ENCODE measurements at regions not wholly inside any gene's neighbourhood (a gene's known extent, or its start where the extent isn't known, plus 50 kb on each side); places are given as distances from the start of the nearest gene placed in this dataset.

DNA sequence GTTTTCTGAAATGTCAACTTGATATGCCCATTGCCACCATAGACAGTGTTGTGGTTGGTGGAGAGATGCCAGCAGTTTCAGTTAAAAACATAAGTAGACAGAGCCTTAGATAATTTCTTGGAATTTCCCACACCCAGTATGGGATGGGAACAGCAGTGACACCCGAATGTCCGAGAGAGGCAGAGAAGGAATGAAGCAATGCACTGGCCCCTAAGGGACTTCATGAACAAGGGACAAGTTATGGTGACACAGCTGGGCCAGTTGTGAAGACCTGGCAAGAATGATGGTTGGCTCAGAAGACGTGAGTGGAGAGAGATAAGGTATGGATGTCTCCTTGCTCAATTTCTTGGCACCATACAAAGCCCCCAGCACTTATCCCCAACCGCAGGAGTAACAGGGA lies 165.2 kb upstream of the APCDD1 start:
- H2AFZ ChIP-seq (ENCODE audit: low read length) = no peak overlapping the region
- no peak overlapping the region for H3K27ac ChIP-seq (ENCODE audit: insufficient read length, low read depth, low read length)
- H3K79me2 ChIP-seq (ENCODE audit: insufficient read depth, low read length) = no peaks in the 10 kb centered on the region
- no peak overlapping the region for H2BK120ac ChIP-seq (ENCODE audit: low read depth, low read length, poor library complexity, severe bottlenecking)
- H2BK15ac ChIP-seq (ENCODE audit: low read depth, low read length) = no peak overlapping the region
- WGBS (ENCODE audit: extremely low coverage, insufficient read length, low lambda C conversion rate) = no CpG with 5 or more reads among the region's 4 CpGs
- Mint-ChIP-seq H3K4me3 (no peak overlapping the region), H3K4me1 (peaks cover 22 to 32% of the 10 kb centered on the region in 2 experiments), H3K9me3 (peaks cover 8 to 14% of the 10 kb centered on the region in 2 experiments), H3K36me3 (ENCODE audit: insufficient read depth in 1 of 3, low read depth in 3 of 3) (peaks cover 8 to 11% (median 10%) of the 10 kb centered on the region in 3 experiments; a peak in 5 of 7 replicates), H3K27ac (no peak overlapping the region), H3K27me3 (ENCODE audit: low read depth) (no peaks in the 10 kb centered on the region; the same call in 1 of the 2 replicates)
- H3K9me3 ChIP-seq (ENCODE audit: control insufficient read depth, low read depth, low read length) = peaks cover 7% of the 10 kb centered on the region
- no peaks in the 10 kb centered on the region for H3K27me3 ChIP-seq (ENCODE audit: insufficient read depth, low read length)
- H4K8ac ChIP-seq (replicated peaks; ENCODE audit: insufficient read length, low read depth, low read length) = no peak overlapping the region
- H3K4me2 ChIP-seq (ENCODE audit: insufficient read depth, insufficient read length, low read length) = no peak overlapping the region
- TF ChIP-seq, protein P1, sequence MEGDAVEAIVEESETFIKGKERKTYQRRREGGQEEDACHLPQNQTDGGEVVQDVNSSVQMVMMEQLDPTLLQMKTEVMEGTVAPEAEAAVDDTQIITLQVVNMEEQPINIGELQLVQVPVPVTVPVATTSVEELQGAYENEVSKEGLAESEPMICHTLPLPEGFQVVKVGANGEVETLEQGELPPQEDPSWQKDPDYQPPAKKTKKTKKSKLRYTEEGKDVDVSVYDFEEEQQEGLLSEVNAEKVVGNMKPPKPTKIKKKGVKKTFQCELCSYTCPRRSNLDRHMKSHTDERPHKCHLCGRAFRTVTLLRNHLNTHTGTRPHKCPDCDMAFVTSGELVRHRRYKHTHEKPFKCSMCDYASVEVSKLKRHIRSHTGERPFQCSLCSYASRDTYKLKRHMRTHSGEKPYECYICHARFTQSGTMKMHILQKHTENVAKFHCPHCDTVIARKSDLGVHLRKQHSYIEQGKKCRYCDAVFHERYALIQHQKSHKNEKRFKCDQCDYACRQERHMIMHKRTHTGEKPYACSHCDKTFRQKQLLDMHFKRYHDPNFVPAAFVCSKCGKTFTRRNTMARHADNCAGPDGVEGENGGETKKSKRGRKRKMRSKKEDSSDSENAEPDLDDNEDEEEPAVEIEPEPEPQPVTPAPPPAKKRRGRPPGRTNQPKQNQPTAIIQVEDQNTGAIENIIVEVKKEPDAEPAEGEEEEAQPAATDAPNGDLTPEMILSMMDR (conservative IDR thresholded peaks at IDR 0.05) = no peak
- H4K91ac ChIP-seq (ENCODE audit: insufficient read length, low read depth, low read length) = no peak overlapping the region
- H2BK5ac ChIP-seq (ENCODE audit: insufficient read length, low read length) = no peak overlapping the region
- H3K56ac ChIP-seq (ENCODE audit: insufficient read length, low read depth, low read length) = no peak overlapping the region
- H3K23me2 ChIP-seq (ENCODE audit: insufficient read length, low read depth, low read length, poor library complexity, severe bottlenecking) = no peaks in the 10 kb centered on the region
- no peak for DNase-seq
- no peak overlapping the region for H2BK12ac ChIP-seq (ENCODE audit: insufficient read length, low read depth, low read length)
- no peak overlapping the region for H3K18ac ChIP-seq (ENCODE audit: insufficient read length, low read depth, low read length)
- H4K20me1 ChIP-seq (ENCODE audit: control insufficient read depth, insufficient read depth, insufficient read length) = no peaks in the 10 kb centered on the region
- no peaks in the 10 kb centered on the region for H3K4me1 ChIP-seq (ENCODE audit: insufficient read depth, low read length)
- H3T11ph ChIP-seq (ENCODE audit: low read length) = no peak overlapping the region
- no peak overlapping the region for H3K14ac ChIP-seq (ENCODE audit: insufficient read depth, low read length)
- no peak overlapping the region for H3K9ac ChIP-seq (ENCODE audit: extremely low read depth, insufficient read length, low read length)
- H4K5ac ChIP-seq (ENCODE audit: insufficient read length, low read depth, low read length) = no peak overlapping the region
- H3K4ac ChIP-seq (ENCODE audit: low read depth, low read length) = no peak overlapping the region
- no peak overlapping the region for H2BK20ac ChIP-seq (ENCODE audit: low read depth, low read length, poor library complexity, severe bottlenecking)
- H3K23ac ChIP-seq (ENCODE audit: insufficient read length, low read depth, low read length) = no peak overlapping the region
- no peaks in the 10 kb centered on the region for H3K79me1 ChIP-seq (ENCODE audit: insufficient read depth, low read depth, low read length, poor library complexity, severe bottlenecking)
- H2AK5ac ChIP-seq (ENCODE audit: insufficient read length, low read length) = no peak overlapping the region

All from H9 (cell line).